DOHH2 (cell line): ENCODE measurements at regions not wholly inside any gene's neighbourhood (a gene's known extent, or its start where the extent isn't known, plus 50 kb on each side); places are given as distances from the start of the nearest gene placed in this dataset.

ENCODE experiments used
- H3F3A ChIP-seq: fragments of 200-600 bp; sonication (generic), shearing (Covaris generic); 2 replicates; pipeline ENCODE4 v1.6.0; 2016; ENCODE audit warnings: antibody characterized with exemption, mild to moderate bottlenecking; ENCODE audit not compliant: control insufficient read depth, insufficient read depth
- H3K27ac ChIP-seq: fragments of 200-600 bp; sonication (generic); 2 replicates; pipeline ENCODE4 v1.5.1; 2014; ENCODE audit warnings: low read depth, mild to moderate bottlenecking, low read length, moderate library complexity
- H3K27me3 ChIP-seq: fragments of 200-600 bp; sonication (generic); 2 replicates; pipeline ENCODE4 v1.6.1; 2014; ENCODE audit warnings: mild to moderate bottlenecking, low read length, mixed read lengths; ENCODE audit not compliant: control insufficient read depth
- H3K36me3 ChIP-seq: fragments of 200-600 bp; sonication (generic); 2 replicates; pipeline ENCODE4 v1.6.1; 2014; ENCODE audit warnings: mild to moderate bottlenecking, low read length, moderate library complexity, mixed read lengths; ENCODE audit not compliant: control insufficient read depth
- H3K4me1 ChIP-seq: fragments of 200-600 bp; sonication (generic); 2 replicates; pipeline ENCODE4 v1.6.1; 2014; ENCODE audit warnings: mild to moderate bottlenecking, low read length, mixed read lengths; ENCODE audit not compliant: control insufficient read depth
- H3K4me2 ChIP-seq: fragments of 200-600 bp; sonication (generic); 2 replicates; pipeline ENCODE4 v1.6.0; 2014; ENCODE audit warnings: mild to moderate bottlenecking, low read length, moderate library complexity
- H3K4me3 ChIP-seq: fragments of 200-600 bp; sonication (generic); 2 replicates; pipeline ENCODE4 v1.5.1; 2014; ENCODE audit warnings: mild to moderate bottlenecking, low read length, mixed read lengths
- H3K79me2 ChIP-seq: fragments of 200-600 bp; sonication (generic); 2 replicates; pipeline ENCODE4 v1.6.1; 2014; ENCODE audit warnings: mild to moderate bottlenecking, low read length, mixed read lengths; ENCODE audit not compliant: control insufficient read depth
- H3K9me2 ChIP-seq: fragments of 200-600 bp; sonication (generic); replicated peaks from 2 replicates; pipeline ENCODE4 v1.6.1; 2014; ENCODE audit warnings: mild to moderate bottlenecking, low read length, mixed read lengths; ENCODE audit not compliant: control insufficient read depth
- H3K9me3 ChIP-seq: fragments of 200-600 bp; sonication (generic); 2 replicates; pipeline ENCODE4 v1.6.1; 2014; ENCODE audit warnings: antibody characterized with exemption, low read length, mixed read lengths; ENCODE audit not compliant: control insufficient read depth, insufficient read depth
- H4K20me1 ChIP-seq: fragments of 200-600 bp; sonication (generic); 2 replicates; pipeline ENCODE4 v1.6.0; 2014; ENCODE audit warnings: low read depth, mild to moderate bottlenecking, antibody characterized with exemption, low read length, moderate library complexity; ENCODE audit not compliant: control insufficient read depth, insufficient read depth
- EZH2phosphoT487 ChIP-seq: fragments of 200-600 bp; sonication (generic); IDR thresholded peaks from 2 replicates; pipeline ENCODE4 v1.6.1; 2017; ENCODE audit warnings: borderline replicate concordance, mild to moderate bottlenecking, antibody characterized with exemption, low read length, moderate library complexity, mixed read lengths
- TF ChIP-seq, protein P1 (sequence below): fragments of 200-600 bp; sonication (generic); IDR thresholded peaks from one replicate; pipeline ENCODE4 v1.5.1; 2014; ENCODE audit warnings: antibody characterized with exemption, mild to moderate bottlenecking, low read depth, low read length; ENCODE audit not compliant: poor library complexity, severe bottlenecking

DNA sequence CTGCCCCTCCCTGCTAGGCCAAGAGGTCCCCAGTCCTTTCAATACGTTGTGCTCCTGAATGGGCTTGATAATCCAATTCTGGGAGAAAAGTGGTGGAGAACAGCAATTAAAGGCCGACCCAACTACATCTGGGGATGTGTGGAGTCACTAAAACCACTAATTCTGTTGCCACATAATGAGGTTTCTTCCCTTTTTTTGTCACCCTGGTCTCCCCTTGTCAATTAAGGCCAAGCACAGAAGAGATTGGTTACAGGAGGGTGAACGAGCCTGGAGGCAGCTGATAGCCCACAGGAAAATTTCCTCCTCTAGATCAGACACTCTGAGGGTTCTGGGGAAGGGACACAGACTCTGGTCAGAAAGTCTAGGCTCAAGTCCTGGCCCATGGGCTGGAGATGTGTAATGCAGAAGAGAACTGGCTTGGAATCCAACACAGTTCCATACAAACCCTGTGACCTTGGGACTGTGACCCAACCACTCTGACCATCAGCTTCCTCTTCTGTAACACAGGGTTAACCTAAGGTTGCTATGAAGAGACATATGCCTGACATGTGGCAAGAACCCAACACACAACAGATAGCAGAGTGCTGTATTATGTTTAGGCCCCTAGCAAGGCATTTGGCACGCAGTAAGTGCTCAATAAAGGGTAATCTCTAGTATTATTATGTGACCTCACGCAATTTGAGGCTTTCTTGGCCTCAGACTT is 146.4 kb downstream of the CHST1 start:
- Histone ChIP-seq H3K79me2 (no peaks in the 10 kb centered on the region), H3K9me2 (no peaks in the 10 kb centered on the region), H3K4me3 (no peak overlapping the region), H3K36me3 (no peaks in the 10 kb centered on the region), H3K27ac (no peak overlapping the region), H3K9me3 (no peaks in the 10 kb centered on the region), H3K27me3 (peaks cover 5% of the 10 kb centered on the region), H3K4me1 (no peaks in the 10 kb centered on the region), H4K20me1 (no peaks in the 10 kb centered on the region), H3K4me2 (no peak overlapping the region), H3F3A (no peaks in the 10 kb centered on the region)
- TF ChIP-seq EZH2phosphoT487, result no peak
- TF ChIP-seq, protein P1, sequence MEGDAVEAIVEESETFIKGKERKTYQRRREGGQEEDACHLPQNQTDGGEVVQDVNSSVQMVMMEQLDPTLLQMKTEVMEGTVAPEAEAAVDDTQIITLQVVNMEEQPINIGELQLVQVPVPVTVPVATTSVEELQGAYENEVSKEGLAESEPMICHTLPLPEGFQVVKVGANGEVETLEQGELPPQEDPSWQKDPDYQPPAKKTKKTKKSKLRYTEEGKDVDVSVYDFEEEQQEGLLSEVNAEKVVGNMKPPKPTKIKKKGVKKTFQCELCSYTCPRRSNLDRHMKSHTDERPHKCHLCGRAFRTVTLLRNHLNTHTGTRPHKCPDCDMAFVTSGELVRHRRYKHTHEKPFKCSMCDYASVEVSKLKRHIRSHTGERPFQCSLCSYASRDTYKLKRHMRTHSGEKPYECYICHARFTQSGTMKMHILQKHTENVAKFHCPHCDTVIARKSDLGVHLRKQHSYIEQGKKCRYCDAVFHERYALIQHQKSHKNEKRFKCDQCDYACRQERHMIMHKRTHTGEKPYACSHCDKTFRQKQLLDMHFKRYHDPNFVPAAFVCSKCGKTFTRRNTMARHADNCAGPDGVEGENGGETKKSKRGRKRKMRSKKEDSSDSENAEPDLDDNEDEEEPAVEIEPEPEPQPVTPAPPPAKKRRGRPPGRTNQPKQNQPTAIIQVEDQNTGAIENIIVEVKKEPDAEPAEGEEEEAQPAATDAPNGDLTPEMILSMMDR, result no peak

DNA sequence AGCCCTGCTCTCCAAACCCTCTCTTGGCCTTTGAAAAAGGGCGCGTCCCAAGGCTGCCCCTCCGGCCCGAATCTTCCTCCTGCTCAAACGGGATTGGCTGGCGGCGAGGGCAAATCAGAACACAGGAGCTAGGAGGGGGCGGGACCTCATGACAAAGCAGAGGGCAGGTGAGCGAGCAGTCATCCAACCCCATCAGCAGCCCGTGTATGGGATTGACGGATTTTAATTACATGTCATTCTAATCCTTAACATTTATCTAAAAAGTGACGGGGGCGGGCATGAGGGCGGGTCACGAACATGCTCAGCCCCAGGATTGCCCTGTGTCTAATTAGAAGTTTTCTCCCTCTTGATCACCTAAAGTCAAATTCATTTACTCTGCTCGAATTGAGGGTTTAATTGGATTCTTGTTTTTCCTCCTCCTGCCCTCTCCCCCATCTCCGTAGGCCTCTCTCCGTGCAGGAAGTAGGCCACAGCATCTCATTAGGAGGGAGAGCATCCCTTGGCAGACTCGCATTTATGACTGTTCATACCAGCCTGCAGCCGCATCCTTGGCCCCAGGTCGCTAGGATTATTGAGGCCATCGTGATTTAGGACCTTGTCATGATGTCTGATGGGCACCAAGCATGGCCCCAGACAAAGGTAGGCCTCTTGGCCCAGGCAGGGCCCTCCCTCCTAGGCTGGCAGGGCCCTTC is 147.1 kb downstream of the CHST1 start:
- TF ChIP-seq, protein P1, result no peak
- Histone ChIP-seq H3K4me3 (no peak overlapping the region), H4K20me1 (no peaks in the 10 kb centered on the region), H3K36me3 (no peaks in the 10 kb centered on the region), H3K27me3 (peaks cover 5% of the 10 kb centered on the region), H3K9me3 (no peaks in the 10 kb centered on the region), H3K9me2 (no peaks in the 10 kb centered on the region), H3K4me1 (no peaks in the 10 kb centered on the region), H3K4me2 (no peak overlapping the region), H3K79me2 (no peaks in the 10 kb centered on the region), H3F3A (no peaks in the 10 kb centered on the region), H3K27ac (no peak overlapping the region)

DNA sequence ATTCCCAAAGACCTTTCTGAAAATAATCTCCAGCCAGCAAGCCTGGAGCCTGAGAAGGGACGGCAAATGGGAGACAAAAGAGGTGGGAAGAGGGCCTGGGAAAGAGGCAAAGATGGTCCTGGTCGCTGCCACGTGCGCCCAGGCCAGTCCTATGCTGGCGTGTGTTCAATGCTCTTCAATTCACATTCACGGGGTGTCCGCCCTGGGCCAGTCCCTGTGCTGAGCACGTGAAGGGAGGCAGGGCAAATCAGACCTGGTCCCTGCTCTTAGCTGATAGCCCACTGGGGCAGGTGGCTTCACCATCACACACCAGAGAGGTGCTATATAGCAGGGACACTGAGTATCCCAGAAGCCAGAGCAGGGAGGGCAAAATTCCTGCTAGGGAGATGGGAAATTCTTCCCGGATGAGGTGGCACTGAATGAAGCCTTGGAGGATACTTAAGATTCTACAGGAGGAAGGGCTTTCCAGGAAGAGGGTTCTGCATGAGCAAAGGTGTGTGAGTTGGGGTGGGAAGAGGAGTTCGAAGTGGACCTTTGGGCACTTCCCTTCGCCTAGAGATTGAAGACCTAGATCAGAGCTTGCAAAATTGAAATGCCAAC is 148.2 kb downstream of the CHST1 start:
- Histone ChIP-seq H3K27ac (no peak overlapping the region), H3K36me3 (no peaks in the 10 kb centered on the region), H3K4me3 (no peak overlapping the region), H3K4me1 (no peaks in the 10 kb centered on the region), H3K9me3 (no peaks in the 10 kb centered on the region), H3K79me2 (no peaks in the 10 kb centered on the region), H3K9me2 (no peaks in the 10 kb centered on the region), H4K20me1 (no peaks in the 10 kb centered on the region), H3K4me2 (no peak overlapping the region), H3F3A (no peaks in the 10 kb centered on the region), H3K27me3 (peaks cover 5% of the 10 kb centered on the region)
- no peak for TF ChIP-seq EZH2phosphoT487
- TF ChIP-seq, protein P1, result no peak
